K562 (cell line): ENCODE measurements at regions not wholly inside any gene's neighbourhood (a gene's known extent, or its start where the extent isn't known, plus 50 kb on each side); places are given as distances from the start of the nearest gene placed in this dataset.

ENCODE experiments used
- ATAC-seq: fragments of 200-7000 bp; cut with Tn5 transposase; 3 replicates; pipeline ENCODE4 v1.9.1; 2020; ENCODE audit warnings: moderate library complexity
- BruUV-seq: library from RNA; stranded (reverse); fragments of 400-500 nt; replicated peaks from 2 replicates; lab custom pipeline; 2021; lab: Mats Ljungman, UMichigan
- CTCF ChIA-PET: fragments of 300-600 bp; formaldehyde crosslinking; extraction: SDS; loops from one replicate; lab custom pipeline; 2021; ENCODE audit warnings: low intra/inter-chr PET ratio; lab: Yijun Ruan, JAX
- POLR2A ChIA-PET: fragments of 300-600, 350-650 bp; sonication (Branson Sonifier 250); formaldehyde crosslinking; extraction: SDS; loops from one replicate; lab custom pipeline; 2021; ENCODE audit warnings: antibody characterized with exemption, inconsistent platforms; lab: Yijun Ruan, JAX
- DNase-seq, 4 experiments: peaks; one replicate each; pipeline versions ENCODE4 v3.0.0 to v3.0.0-alpha.2; 2011 to 2018; ENCODE audit warnings: low spot score in 3 of 4, mixed read lengths in 3 of 4; ENCODE audit errors: extremely low read depth in 1 of 4
- FAIRE-seq: peaks from 2 replicates; lab custom pipeline; 2011; peaks lifted over from hg19 to GRCh38; lab: Jason Lieb, UNC
- H2AFZ ChIP-seq: 2 replicates; pipeline ENCODE4 v1.6.0; 2011; ENCODE audit warnings: low read depth, low read length, control low read depth, inconsistent platforms
- H3K27ac ChIP-seq: fragments of 200-600 bp; 3 replicates; pipeline ENCODE4 v1.8.0; 2011; ENCODE audit warnings: low read depth, mild to moderate bottlenecking, control low read depth, inconsistent platforms, low read length, moderate library complexity, mixed read lengths; ENCODE audit errors: extremely low read depth
- H3K27me3 ChIP-seq, 2 experiments: fragments of 300-600 bp in 1 of 2; 2 replicates in 1 of 2; 3 replicates in 1 of 2; pipeline versions ENCODE4 v1.6.0 to v1.8.0; 2011; ENCODE audit warnings: inconsistent platforms in 2 of 2, low read length in 2 of 2, mild to moderate bottlenecking in 1 of 2, mixed read lengths in 1 of 2, moderate library complexity in 1 of 2; ENCODE audit not compliant: control insufficient read depth in 2 of 2, insufficient read depth in 2 of 2
- H3K36me3 ChIP-seq: fragments of 300-600 bp; 3 replicates; pipeline ENCODE4 v1.8.0; 2011; ENCODE audit warnings: mild to moderate bottlenecking, low read length, inconsistent platforms; ENCODE audit not compliant: control insufficient read depth, insufficient read depth
- H3K4me1 ChIP-seq, 2 experiments: fragments of 200-600 bp in 1 of 2; replicated peaks in 1 of 2; 2 replicates in 1 of 2; 3 replicates in 1 of 2; pipeline versions ENCODE4 v1.5.1 to v1.8.0; 2011; ENCODE audit warnings: inconsistent platforms in 2 of 2, low read length in 2 of 2, mild to moderate bottlenecking in 1 of 2, mixed read lengths in 1 of 2, moderate library complexity in 1 of 2; ENCODE audit not compliant: control insufficient read depth in 2 of 2, insufficient read depth in 2 of 2
- H3K4me2 ChIP-seq: 2 replicates; pipeline ENCODE4 v1.6.1; 2011; ENCODE audit warnings: low read length, control low read depth, inconsistent platforms, mixed read lengths; ENCODE audit not compliant: insufficient read depth
- H3K4me3 ChIP-seq: fragments of 200-600 bp; sonication (generic), shearing (Covaris generic); 2 replicates; pipeline ENCODE4 v1.5.1; 2016; ENCODE audit warnings: control low read depth, inconsistent platforms
- H3K79me2 ChIP-seq: fragments of 200-600 bp; 3 replicates; pipeline ENCODE4 v1.8.0; 2011; ENCODE audit warnings: low read length, inconsistent platforms; ENCODE audit not compliant: control insufficient read depth, insufficient read depth
- H3K9ac ChIP-seq, 2 experiments: 2 replicates each; pipeline versions ENCODE4 v1.6.0 to v1.6.1; 2011; ENCODE audit warnings: low read depth in 2 of 2, low read length in 2 of 2, control low read depth in 1 of 2, inconsistent platforms in 1 of 2, mild to moderate bottlenecking in 1 of 2, mixed read lengths in 1 of 2; ENCODE audit not compliant: insufficient read depth in 1 of 2
- H3K9me1 ChIP-seq: one replicate; pipeline ENCODE4 v1.6.0; 2011; ENCODE audit warnings: inconsistent platforms, mild to moderate bottlenecking, low read length, moderate library complexity; ENCODE audit not compliant: control insufficient read depth, insufficient read depth
- H3K9me3 ChIP-seq: replicated peaks from 2 replicates; pipeline ENCODE4 v1.5.1; 2011; ENCODE audit warnings: low read depth, low read length, inconsistent platforms; ENCODE audit not compliant: control insufficient read depth, insufficient read depth
- H4K20me1 ChIP-seq: replicated peaks from 2 replicates; pipeline ENCODE4 v1.6.1; 2011; ENCODE audit warnings: low read length, inconsistent platforms, mixed read lengths; ENCODE audit not compliant: control insufficient read depth, insufficient read depth
- CCNT2 ChIP-seq: IDR thresholded peaks from 2 replicates; pipeline ENCODE4 v1.6.1; 2011; ENCODE audit warnings: borderline replicate concordance, low read depth, mild to moderate bottlenecking, moderate library complexity, mixed read lengths, low read length; ENCODE audit not compliant: insufficient read length; ENCODE audit errors: extremely low read depth
- POLR2G ChIP-seq: fragments of 200-400 bp; formaldehyde crosslinking; IDR thresholded peaks from 2 replicates; pipeline ENCODE4 v1.6.1; 2017; ENCODE audit warnings: low read depth, mild to moderate bottlenecking, antibody characterized with exemption, low read length, moderate library complexity
- SAFB ChIP-seq: fragments of 200-400 bp; formaldehyde crosslinking; IDR thresholded peaks from 2 replicates; pipeline ENCODE4 v1.6.1; 2017; ENCODE audit warnings: low read depth, low read length, borderline replicate concordance
- USF1 ChIP-seq: sonication (generic); formaldehyde crosslinking; IDR thresholded peaks from 2 replicates; pipeline ENCODE4 v1.9.0; 2022; ENCODE audit warnings: mild to moderate bottlenecking, missing genetic modification reagents
- ZBED1 ChIP-seq: IDR thresholded peaks from 2 replicates; pipeline ENCODE4 v1.6.1; 2014
- ZKSCAN8 ChIP-seq: fragments of 200-800 bp; sonication (Bioruptor generic); IDR thresholded peaks from 2 replicates; pipeline ENCODE4 v1.6.1; 2016; ENCODE audit warnings: missing genetic modification characterization, missing compliant biosample characterization
- ZNF253 ChIP-seq: fragments of 250-450 bp; sonication (Bioruptor Pico); conservative IDR thresholded peaks from 2 replicates; pipeline ENCODE4 v1.6.1; 2021; ENCODE audit warnings: mild to moderate bottlenecking
- WGBS: fragments of 100-300 bp; shearing (Covaris generic); methylation state at CpG from one replicate; pipeline ENCODE4 v1.1.6; 2016; ENCODE audit warnings: low coverage, mixed read lengths; ENCODE audit not compliant: insufficient coverage; ENCODE audit errors: missing lambda C conversion rate; 5-methylcytosine and 5-hydroxymethylcytosine counted together
- in situ Hi-C: fragments of 300-500 bp; cut with MboI; formaldehyde crosslinking; loops from 4 replicates; pipeline ENCODE4 v1.15.0; 2018; ENCODE audit warnings: inconsistent platforms, mixed read lengths
- intact Hi-C: fragments of 100-400 bp; cut with micrococcal nuclease; formaldehyde crosslinking; loops from 2 replicates; pipeline ENCODE4 v1.14.2; 2022

DNA sequence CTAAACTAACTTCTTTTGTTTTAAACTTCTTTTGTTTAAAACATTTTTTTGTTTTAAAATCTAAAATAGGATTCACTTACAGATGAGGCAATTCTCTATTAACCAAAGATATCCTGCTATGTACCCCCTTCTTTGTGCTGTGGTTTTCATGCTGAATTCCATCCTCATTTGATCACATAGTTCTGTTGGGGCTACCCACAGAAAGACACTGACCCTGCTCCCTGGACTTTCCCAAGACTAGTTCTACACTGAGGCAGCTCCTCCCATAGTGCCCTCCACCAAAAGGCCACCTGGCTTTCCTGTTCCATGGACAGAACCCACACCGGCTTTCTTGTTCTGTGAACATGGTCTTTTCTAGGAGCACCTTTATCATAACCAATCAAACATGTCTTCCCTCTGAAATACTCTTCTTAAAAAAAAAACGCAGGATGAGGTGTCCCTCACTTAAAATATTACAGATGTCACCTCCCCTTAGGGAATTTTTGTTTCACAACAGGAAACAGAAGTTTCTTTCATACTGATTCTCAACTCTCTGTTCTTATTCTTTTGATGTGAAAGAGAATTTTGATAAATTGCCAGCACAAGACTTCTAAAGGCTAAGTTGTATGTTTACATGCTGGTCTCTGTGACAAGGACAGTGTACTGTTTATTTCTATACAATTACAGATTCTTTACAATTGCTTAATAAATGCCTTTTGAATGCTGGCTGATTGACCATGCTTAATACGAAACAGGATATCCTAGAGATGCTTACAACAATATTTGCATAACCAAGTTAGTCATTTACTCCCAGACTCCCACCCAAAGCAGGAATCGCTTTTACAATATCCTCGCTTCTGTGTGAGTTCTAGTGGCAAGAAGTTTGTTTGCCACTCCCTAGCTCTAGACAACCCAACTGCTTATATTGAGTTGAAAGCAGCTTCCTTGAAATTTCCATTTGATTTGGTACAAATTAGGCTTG lies 300.4 kb downstream of the DTWD2 start:
- no peaks in the 10 kb centered on the region for H3K36me3 ChIP-seq
- H3K27ac ChIP-seq: no peak overlapping the region
- no peak overlapping the region for H3K4me2 ChIP-seq
- TF ChIP-seq SAFB (no peak), ZNF253 (CRISPR knock-in tag) (no peak), ZBED1 (no peak), CCNT2 (no peak), USF1 (CRISPR knock-in tag) (no peak), POLR2G (no peak), ZKSCAN8 (no peak)
- no peaks in the 10 kb centered on the region for H4K20me1 ChIP-seq
- no peak overlapping the region for H2AFZ ChIP-seq
- DNase-seq (no peak), FAIRE-seq (no peak), ATAC-seq (no peak)
- BruUV-seq: no TSS peak
- no peaks in the 10 kb centered on the region for H3K79me2 ChIP-seq
- intact Hi-C loops: no loop called here
- H3K4me3 ChIP-seq: no peak overlapping the region
- H3K4me1 ChIP-seq: no peaks in the 10 kb centered on the region
- no peaks in the 10 kb centered on the region for H3K9me3 ChIP-seq
- POLR2A ChIA-PET: interaction anchor here (0.6 kb wide), 1 partner anchor 12 kb away, joined by 4 read pairs; no protein-coding TSS in a partner anchor
- H3K9ac ChIP-seq: no peak overlapping the region
- H3K27me3 ChIP-seq: no peaks in the 10 kb centered on the region
- no peaks in the 10 kb centered on the region for H3K9me1 ChIP-seq
- WGBS: 3% methylated on average over 5 of the region's 5 CpGs
- CTCF ChIA-PET: no interaction called here
- in situ Hi-C loops: no loop called here
